GM19395 (cell line): ENCODE measurements at regions not wholly inside any gene's neighbourhood (a gene's known extent, or its start where the extent isn't known, plus 50 kb on each side); places are given as distances from the start of the nearest gene placed in this dataset.
A peak's percentile ranks its signal among the peaks of the same experiment; 100 is the strongest.
"Not testable (repeated sequence)": the region's sequence is repeated elsewhere in the genome, so short reads cannot be mapped to it uniquely, and the experiment has no call there.

Experiments used
- ATAC-seq: cut with Tn5 transposase; IDR thresholded peaks from one replicate; pipeline ENCODE4 v1.9.1; 2021; ENCODE audit warnings: mild to moderate bottlenecking, moderate library complexity; ENCODE audit not compliant: unreplicated experiment

DNA sequence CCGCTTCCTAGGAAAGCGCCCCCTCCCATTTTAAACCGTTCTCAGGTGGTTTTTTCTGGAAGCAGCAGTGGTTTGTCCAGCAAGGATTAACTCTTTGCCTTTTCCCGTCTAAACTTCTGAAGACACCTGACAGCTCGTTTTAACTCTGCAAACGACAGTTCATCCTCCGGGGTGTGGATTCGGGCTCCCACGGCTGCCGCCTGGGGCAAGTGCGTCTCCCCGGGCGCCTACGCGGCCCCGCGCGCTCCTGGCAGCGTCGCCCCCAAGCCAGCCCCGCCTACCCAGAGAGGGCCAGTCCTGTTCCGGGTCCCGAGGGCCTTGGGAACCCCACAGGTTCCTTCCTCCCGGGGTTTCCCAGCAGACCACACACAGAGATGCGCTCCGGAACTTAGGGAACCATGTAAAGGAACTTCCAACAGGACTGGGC is 54.4 kb downstream of the PRR18 start:
- no peak for ATAC-seq

DNA sequence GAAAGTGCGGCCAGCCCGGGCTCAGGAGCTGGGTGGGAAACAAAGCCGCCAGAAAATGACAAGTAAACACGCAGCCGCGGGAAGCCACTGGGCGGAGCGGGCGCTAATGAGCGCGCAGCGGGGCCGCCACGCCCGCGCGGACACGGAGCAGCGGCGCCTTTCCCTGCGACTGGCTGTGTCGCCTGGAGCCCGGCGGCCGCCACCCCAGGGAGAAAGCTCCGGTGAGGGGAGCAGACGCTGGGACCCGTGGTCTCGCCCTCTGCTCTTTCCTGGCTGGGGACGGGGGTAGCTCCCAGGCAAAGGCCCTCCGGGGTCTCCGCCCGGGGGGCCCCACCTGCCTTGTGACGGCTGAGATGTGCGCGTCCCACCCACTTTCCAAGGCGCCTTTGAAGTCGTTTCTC is 54.9 kb downstream of the PRR18 start:
- ATAC-seq, result no peak

DNA sequence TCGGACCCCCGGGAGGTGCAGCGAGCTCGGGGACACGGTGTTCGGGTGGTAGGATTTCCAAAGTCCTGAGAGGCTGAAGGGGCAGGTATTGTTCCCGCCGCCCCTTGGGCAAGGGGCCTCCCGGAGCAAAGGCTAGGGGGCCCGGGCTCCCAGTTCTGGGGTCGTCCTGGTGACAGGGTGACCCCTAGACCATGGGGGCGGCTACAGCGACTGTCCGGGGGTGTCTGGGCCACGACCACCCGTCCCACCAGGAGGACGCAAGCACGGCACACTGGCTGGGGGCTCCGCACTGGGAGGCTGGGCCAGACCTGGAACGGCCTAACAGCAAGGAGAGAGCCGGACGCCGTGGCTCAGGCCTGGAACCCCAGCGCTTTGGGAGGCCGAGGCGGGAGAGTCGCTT is 55.6 kb downstream of the PRR18 start:
- no peak for ATAC-seq

DNA sequence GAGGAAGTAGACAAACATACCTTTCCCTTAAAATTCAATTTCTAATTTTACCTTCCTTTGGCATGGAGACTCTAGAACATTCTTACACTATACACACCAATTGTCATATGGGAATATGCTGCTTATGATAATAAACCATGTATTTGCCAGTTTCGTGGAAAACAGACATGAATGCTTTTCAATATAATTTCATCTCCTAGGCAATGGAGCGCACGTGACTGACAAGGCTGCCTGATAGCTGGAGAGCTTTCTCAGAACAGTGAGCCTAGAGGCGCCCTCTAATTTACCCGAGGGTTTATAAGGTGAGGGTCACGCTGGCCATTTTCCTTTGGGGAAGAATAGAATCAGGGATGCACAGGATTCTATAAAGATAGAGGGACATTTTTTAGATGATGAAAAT is 56.5 kb downstream of the PRR18 start:
- no peak for ATAC-seq

DNA sequence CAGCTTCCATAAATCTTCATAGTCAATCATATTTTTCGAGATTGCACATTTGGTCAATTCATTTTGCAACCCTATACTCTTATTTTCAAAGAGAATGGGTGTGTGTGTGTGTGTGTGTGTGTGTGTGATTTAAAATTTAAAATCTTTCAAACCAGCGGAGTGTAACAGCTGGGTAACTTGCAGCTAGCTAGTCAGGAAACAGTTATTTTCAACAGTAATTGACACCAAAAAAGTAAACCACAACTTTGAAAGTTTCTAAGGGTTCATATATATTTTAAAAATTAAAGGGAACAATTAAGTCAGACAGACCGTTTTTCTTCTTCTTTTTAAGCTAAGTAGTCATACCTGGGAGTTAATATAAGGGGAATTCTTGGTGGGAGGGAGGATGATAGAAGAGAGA is 57.0 kb downstream of the PRR18 start:
- no peak for ATAC-seq

DNA sequence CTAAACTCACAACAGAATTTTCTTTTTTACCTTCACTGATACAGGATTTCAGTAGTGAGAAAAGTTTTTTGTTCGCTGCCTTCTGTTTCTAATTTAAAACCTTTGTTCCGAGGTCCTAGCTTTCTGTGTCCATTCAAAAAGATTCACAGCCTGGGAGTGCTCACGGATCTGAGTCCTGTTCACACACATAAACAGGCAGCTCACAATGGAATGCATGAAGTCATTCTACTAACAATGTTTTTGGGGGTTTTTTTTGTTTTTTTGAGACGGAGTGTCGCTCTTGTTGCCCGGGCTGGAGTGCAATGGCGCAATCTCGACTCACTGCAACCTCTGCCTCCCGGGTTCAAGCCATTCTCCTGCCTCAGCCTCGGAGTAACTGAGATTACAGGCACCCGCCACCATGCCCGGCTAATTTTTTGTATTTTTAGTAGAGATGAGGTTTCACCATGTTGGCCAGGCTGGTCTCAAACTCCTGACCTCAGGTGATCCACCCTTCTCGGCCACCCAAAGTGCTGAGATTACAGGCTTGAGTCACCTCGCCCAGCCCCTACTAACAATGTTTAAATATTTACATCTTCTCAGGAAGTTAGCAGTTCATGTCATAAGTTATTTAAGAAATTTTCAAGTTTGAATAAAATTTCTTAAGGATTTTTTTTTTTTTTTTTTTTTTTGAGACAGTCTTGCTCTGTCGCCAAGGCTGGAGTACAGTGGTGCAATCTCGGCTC is 59.0 kb downstream of the PRR18 start:
- ATAC-seq, result not testable (repeated sequence)

DNA sequence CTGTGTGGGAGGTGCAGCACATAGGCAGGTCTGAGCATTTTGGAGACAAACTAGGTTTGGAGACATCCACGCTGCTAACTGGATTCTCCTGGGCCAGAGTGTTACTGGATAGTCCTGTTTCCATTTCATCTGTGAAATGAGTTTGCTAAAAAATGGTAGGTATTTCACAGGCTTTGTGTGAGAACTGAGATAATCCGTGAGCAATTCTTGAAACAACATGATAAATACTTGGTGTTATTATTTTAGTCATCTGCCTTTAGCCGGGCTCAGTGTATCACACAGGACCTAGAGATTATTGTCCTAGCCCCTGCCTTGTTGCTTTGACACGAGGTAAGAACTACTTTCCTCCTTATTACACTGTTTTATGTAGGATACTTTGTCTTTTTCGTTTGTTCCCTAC is 63.0 kb downstream of the PRR18 start:
- peak; percentile 4 for ATAC-seq

DNA sequence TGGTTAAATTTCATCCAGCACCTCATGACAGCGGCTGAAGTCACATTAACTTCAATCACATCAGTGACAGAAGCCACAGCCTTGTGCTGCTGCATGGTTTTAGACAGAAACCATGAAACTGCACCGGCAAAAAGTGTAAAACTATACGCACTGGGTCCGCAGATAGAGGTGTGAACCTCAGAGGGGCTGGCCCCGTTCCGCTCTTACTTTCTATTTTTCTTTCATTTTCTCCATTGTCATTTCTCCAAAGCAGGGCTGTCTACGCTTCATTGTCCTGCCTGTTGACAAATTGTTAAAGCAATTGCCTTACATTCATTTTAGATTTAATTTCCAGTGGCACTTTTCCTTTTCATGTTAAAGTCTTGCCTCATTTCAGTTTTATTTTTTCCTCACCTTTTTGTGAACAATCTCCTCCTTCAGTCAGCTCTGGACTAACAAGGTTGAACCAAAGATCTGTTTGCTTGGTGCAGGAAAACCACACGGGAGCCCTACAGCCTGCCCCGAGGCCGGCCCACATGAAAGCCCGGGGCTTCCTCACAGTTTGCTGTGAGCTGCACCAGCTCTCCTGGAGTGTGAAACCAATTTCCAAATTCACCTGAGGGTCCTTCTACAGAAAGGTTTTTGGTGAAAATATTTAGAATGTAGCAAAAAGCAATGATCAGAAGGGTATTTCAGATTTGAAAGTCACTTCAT is 63.7 kb downstream of the PRR18 start:
- ATAC-seq, result peak; percentile 95

DNA sequence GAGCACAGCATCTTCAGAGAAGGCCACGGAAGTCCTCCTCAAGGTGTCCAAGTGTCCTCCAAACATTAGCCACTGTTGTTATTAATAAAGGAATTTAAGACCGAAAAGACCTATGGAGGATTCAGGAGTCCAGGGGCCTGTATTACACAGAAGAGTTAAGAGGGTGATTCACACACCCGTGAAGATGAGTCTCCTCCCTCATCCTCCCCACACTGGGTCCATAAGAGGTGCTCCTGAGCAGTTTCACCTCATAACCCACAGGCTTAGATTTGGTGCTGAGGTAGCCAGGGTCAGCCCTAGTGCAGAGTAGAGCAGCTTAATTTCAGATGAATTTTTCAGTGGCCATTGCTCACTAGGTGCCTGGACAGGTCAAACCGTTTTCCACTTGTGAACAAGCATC is 65.3 kb downstream of the PRR18 start:
- ATAC-seq, result no peak

DNA sequence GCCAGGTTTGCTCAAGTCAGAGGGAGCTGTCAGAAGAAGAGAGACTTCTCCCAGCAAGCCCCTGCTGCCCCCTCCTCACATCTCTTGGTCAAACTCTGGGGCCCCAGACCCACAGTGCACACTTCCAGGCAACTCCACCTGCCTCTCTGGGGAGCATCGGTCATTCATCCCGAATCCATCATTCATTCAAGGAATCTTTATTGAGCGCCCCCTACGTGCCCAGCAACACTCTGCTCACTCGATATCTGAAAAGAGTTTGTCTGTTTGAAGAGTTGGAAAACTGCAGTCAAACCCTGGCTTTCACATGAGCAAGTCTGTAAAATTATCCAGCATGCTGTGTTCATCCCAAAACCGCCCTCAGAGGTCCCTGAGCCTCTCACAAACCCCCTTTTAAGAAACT is 66.2 kb downstream of the PRR18 start:
- no peak for ATAC-seq

DNA sequence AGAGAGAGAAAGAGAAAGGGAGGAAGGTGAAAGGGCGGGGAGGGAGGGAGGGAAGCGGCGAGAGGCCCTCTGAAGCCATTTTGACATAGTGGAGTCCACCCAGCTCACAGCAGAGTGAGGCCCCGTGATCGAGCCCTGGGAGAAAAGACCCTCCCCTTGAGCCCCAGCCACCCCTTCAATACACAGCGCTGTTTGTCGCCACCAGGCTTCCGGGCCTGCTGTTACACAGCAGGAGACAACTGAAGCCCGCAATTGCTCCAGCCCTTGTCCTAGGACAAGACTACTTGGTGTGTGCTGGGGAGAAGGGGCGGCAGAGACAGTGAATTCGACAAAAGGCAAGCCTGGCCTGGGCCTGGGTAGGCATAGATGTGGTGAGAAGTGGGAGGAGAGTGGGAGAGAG is 67.3 kb downstream of the PRR18 start:
- no peak for ATAC-seq

DNA sequence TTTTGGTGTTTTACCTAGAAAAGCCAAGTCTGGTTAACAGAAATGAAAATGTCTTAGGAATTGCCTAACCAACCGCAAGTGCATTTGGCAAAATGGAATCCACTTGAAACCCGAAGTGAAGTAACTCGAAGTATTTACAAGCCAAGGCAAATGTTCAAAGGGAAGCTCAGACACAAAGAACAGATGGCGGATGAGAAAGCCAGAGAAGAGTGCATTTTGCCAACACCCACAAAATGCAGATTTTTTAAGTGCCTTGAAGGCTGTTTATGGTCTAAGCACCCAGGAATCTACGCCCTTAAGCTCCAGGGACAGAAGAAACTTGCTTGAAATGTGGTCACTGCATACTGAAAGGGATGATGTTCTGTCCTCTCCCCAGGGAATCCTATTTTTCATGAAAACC is 70.0 kb upstream of the TBXT start:
- no peak for ATAC-seq

DNA sequence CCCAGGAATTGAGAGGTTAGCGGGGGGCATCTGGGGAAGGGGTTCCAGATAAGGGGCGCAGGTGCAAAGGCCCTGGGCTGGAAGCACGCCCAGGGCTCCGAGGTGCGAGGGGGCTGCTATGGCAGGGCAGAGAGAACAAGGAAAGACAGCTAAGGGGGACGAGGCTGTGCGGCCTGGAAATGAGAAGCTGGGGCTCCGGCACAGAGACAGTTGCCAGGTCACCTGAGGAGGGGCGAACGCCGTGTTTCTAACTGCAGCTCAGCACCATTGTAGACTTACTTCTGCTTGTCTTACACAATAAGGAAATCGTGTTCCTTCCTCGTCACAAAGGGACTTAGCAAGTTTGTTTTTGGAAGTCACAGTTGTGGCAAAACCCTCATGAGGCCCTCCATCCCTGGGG is 68.9 kb upstream of the TBXT start:
- no peak for ATAC-seq

DNA sequence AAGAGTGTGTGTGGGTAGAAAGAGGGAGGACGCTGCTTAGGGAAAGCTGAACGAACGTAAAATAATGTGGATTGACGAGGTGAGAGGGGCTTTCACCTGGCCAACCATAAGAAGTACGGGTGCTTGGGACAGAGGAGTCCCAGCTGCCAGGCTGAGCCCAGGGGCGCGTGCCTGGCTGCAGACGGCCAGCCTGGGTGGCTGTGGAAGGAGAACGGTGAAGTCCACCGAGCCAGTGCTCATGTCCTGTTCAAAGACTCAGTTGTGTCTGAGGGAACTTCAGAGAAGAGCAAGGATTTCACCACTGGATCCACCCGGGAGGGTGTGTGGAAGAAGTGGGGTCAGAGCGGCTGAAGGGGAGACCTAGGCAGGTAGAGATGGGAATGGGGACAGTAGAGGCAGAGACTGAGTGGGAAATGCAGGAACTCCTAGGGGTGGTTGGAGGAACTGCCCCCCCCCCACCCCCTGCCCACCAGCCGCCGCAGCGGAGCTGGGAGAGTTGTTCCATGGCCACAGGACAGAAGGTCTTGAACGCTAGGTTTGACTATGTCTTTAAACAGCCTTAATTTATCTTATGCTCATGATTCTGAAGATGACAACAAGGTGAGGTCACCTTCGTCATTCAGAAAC is 68.1 kb upstream of the TBXT start:
- ATAC-seq, result no peak

DNA sequence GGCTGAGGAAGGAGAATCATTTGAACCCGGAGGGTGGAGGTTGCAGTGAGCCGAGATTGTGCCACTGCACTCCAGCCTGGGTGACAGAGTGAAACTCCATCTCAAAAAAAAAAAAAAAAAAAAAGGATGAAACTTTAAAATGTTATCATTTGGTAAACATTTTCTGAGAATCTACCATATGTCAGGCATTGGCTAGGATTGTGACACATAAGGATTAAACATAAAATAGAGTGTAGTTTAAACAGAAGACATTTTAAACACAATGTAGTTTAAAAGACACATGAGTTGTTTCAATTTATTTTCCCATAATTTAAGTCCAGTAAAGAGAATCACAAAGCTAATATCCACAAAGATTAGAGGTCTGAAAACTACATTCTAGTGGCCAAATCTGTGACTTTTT is 63.5 kb upstream of the TBXT start:
- not testable (repeated sequence) for ATAC-seq

DNA sequence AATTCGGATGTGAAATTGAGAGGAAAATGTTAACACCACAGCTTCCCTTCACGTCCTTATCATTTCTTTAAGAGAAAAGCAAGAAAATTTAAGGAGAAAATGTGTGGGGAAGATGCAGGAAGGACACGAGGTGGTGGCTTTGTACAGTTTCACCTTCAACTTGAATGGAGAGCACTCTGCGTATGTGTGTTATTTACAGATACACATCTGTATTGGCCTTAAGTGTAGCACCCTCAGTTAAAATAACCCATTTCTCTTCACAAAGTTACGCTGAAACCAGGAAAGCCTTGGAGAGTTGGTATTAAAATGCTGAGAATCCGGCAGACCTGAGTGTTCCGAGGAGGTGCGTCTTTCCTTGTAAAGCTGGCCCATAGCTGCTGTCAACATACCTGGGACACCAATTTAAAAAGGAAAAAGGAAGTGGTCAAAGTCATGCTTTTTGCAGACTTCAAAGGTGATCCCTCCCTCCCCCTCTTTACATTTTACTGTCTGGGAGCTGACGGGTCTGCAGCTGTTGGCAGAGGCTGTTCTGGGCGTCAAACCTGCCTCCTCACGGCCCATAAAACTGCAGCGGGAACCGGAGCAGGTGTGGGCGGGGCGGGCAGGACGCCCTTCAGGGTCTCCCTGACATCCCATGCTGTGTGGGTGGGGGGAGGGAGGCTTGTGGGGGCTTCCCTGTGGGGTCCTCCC is 61.3 kb upstream of the TBXT start:
- no peak for ATAC-seq

DNA sequence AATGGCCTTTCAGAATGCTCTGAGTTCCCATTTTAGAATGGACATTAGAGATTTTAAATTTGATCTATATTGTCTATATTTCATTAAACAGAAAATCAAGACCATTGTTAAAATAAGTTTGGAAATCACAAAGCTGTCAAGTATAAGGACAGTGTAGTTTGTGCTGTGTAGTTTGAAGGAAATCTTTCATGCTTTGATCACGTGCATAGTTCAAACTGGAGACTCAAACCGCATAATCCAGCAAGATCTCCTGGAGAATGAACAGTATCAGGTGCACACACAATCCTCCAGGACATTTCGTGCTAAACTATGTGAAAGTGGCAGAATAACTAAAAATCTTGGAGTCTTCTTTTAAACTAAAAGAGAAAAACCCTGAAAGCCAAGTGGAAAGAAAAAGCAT is 60.8 kb upstream of the TBXT start:
- ATAC-seq, result no peak

DNA sequence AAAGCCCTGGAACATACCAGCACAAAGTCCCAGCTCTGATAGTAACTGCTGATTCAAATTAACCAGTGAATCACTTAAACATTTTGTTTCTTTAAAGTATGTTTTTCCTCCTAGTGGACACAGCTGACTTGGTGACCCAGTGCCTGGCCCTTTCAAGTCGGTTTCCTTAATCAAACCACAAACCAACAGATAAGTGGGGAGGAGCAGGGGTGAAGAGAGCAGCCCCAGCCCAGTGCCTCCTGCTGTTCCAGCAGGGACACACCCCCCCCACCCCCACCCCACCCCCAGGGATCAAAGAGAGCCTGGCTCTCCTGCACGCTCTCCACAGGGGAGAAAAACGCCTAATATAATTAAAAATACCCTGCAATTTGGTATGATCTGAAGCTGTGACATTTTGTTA is 55.4 kb upstream of the TBXT start:
- no peak for ATAC-seq

DNA sequence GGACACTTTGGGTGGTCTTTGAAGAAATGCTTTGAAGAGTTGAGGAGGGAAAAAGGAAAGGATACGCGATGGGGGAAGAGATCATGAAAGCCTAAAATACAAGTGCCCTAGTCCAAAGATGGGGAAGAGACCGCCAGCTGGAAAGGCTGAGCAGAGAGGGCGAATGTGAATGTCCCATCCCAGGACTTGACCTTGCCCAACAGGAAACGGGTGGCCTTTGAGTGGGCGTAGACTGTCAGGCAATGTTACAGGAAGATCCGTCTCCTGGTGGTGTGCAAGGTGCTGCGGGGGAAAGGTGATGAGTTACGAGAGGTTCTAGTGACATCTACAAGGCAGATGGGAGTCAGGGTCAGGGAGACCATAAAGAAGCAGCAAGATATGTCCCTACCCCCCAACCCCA is 55.0 kb upstream of the TBXT start:
- ATAC-seq, result no peak

DNA sequence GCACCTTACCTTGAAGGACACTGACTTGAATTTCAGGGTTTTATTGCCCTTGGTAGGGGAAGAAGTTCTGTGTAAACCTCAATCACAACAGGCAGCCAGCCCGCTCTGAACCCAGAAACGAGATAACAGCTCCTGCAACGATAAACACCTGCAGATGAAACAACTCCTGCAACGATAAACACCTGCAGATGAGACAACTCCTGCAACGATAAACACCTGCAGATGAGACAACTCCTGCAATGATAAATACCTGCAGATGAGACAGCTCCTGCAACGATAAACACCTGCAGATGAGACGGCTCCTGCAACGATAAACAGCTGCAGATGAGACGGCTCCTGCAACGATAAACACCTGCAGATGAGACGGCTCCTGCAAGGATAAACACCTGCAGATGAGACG is 54.0 kb upstream of the TBXT start:
- ATAC-seq, result no peak

DNA sequence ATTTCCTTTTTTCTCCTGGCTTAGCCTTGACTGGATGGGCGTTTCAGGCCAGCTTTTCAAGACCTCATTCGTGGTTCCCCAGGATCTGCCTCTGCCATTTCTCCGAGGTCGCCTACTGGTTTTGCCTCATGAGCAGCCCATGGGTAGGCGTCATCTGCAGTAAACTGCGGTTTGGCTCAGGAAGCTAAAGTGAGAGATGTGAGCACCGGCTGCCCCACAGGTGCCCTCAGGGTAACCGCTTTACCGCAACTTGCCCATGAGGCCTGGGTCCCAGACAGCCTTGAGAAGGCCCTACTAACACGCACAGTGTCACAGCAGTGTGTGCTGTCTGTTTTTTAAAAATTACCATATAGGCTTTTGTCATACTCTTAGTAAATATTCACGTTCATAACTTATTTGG is 53.4 kb upstream of the TBXT start:
- ATAC-seq, result no peak
